ENCODE measurements at regions not wholly inside any gene's neighbourhood (a gene's known extent, or its start where the extent isn't known, plus 50 kb on each side); places are given as distances from the start of the nearest gene placed in this dataset.

GRCh38 chr10:61089251-61089650 is 145.3 kb upstream of the RHOBTB1 start:
- Histone ChIP-seq H3K9me3 (ENCODE audit: low read length) (peaks cover 8% of the 10 kb centered on the region), H3K4me3 (replicated peaks in 1 of 3; ENCODE audit: insufficient read depth in 1 of 3, low read depth in 2 of 3, low read length in 3 of 3) (no peak overlapping the region), H3K27ac (ENCODE audit: extremely low read length, insufficient read depth, low read length) (no peak overlapping the region), H3K4me2 (ENCODE audit: low read depth, low read length) (no peak overlapping the region), H3K79me2 (ENCODE audit: insufficient read depth, low read length) (no peaks in the 10 kb centered on the region), H4K20me1 (ENCODE audit: insufficient read depth, low read length) (no peaks in the 10 kb centered on the region), H3K4me1 (ENCODE audit: insufficient read depth, low read length) (no peaks in the 10 kb centered on the region), H2AFZ (ENCODE audit: low read length) (no peak overlapping the region), H3K36me3 (replicated peaks in 1 of 2; ENCODE audit: control insufficient read depth in 1 of 2, insufficient read depth in 2 of 2, low read length in 2 of 2) (no peaks in the 10 kb centered on the region), H3K27me3 (ENCODE audit: control insufficient read depth in 1 of 2, insufficient read depth in 2 of 2, low read length in 2 of 2) (no peaks in the 10 kb centered on the region), H3K9ac (ENCODE audit: insufficient read depth, low read depth, low read length) (no peak overlapping the region)
- FAIRE-seq (no peak), DNase-seq (ENCODE audit: low spot score) (no peak), ATAC-seq (no peak)
- in situ Hi-C loops (cut with HindIII; ENCODE audit: extremely low pct_ligation_motif_present, low pct_unique_long_range_greater_than_20kb) (no loop called here), intact Hi-C loops (cut with micrococcal nuclease; ENCODE audit: unreplicated experiment) (no loop called here)
- WGBS (ENCODE audit: low lambda C conversion rate), result 35% methylated on average over 1 of the region's 1 CpG
- no TSS peak for BruUV-seq (replicated peaks)
- TF ChIP-seq TEAD3 (CRISPR knock-in tag; optimal IDR thresholded peaks at IDR 0.05; ENCODE audit: borderline replicate concordance), result no peak
- no peak for TF ChIP-seq ZNF710 (CRISPR knock-in tag; IDR thresholded peaks at IDR 0.05; ENCODE audit: borderline replicate concordance)
- no peak for TF ChIP-seq KLF11 (CRISPR knock-in tag; IDR thresholded peaks at IDR 0.05)
- TF ChIP-seq, protein P1, sequence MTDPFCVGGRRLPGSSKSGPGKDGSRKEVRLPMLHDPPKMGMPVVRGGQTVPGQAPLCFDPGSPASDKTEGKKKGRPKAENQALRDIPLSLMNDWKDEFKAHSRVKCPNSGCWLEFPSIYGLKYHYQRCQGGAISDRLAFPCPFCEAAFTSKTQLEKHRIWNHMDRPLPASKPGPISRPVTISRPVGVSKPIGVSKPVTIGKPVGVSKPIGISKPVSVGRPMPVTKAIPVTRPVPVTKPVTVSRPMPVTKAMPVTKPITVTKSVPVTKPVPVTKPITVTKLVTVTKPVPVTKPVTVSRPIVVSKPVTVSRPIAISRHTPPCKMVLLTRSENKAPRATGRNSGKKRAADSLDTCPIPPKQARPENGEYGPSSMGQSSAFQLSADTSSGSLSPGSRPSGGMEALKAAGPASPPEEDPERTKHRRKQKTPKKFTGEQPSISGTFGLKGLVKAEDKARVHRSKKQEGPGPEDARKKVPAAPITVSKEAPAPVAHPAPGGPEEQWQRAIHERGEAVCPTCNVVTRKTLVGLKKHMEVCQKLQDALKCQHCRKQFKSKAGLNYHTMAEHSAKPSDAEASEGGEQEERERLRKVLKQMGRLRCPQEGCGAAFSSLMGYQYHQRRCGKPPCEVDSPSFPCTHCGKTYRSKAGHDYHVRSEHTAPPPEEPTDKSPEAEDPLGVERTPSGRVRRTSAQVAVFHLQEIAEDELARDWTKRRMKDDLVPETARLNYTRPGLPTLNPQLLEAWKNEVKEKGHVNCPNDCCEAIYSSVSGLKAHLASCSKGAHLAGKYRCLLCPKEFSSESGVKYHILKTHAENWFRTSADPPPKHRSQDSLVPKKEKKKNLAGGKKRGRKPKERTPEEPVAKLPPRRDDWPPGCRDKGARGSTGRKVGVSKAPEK (CRISPR knock-in tag; IDR thresholded peaks at IDR 0.05; ENCODE audit: borderline replicate concordance), result no peak
- no peak for TF ChIP-seq SMAD9 (CRISPR knock-in tag; IDR thresholded peaks at IDR 0.05)
- TF ChIP-seq SOX5 (CRISPR knock-in tag; IDR thresholded peaks at IDR 0.05; ENCODE audit: borderline replicate concordance), result no peak
- no peak for TF ChIP-seq ZNF850 (CRISPR knock-in tag; conservative IDR thresholded peaks at IDR 0.05)
- no peak for TF ChIP-seq KDM2A (CRISPR knock-in tag; IDR thresholded peaks at IDR 0.05; ENCODE audit: borderline replicate concordance, low read depth)
- TF ChIP-seq, protein P2, sequence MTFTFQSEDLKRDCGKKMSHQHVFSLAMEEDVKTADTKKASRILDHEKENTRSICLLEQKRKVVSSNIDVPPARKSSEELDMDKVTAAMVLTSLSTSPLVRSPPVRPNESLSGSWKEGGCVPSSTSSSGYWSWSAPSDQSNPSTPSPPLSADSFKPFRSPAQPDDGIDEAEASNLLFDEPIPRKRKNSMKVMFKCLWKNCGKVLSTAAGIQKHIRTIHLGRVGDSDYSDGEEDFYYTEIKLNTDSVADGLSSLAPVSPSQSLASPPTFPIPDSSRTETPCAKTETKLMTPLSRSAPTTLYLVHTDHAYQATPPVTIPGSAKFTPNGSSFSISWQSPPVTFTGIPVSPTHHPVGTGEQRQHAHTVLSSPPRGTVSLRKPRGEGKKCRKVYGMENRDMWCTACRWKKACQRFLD (CRISPR knock-in tag; IDR thresholded peaks at IDR 0.05; ENCODE audit: borderline replicate concordance), result no peak
- no peak for TF ChIP-seq SNAI1 (CRISPR knock-in tag; IDR thresholded peaks at IDR 0.05; ENCODE audit: borderline replicate concordance)
- ChIA-PET CTCF (ENCODE audit: low intra/inter-chr PET ratio, low total read pairs) (no interaction called here), POLR2A (no interaction called here)
